GM19463 (cell line): ENCODE measurements at regions not wholly inside any gene's neighbourhood (a gene's known extent, or its start where the extent isn't known, plus 50 kb on each side); places are given as distances from the start of the nearest gene placed in this dataset.
"Not testable (repeated sequence)": the region's sequence is repeated elsewhere in the genome, so short reads cannot be mapped to it uniquely, and the experiment has no call there.

Experiments
- ATAC-seq: cut with Tn5 transposase; IDR thresholded peaks from one replicate; pipeline ENCODE4 v1.9.1; 2021; ENCODE audit warnings: mild to moderate bottlenecking, moderate library complexity; ENCODE audit not compliant: unreplicated experiment

GRCh38 chr13:56558698-56559320 lies 581.9 kb upstream of the PRR20A start:
- ATAC-seq = no peak

DNA sequence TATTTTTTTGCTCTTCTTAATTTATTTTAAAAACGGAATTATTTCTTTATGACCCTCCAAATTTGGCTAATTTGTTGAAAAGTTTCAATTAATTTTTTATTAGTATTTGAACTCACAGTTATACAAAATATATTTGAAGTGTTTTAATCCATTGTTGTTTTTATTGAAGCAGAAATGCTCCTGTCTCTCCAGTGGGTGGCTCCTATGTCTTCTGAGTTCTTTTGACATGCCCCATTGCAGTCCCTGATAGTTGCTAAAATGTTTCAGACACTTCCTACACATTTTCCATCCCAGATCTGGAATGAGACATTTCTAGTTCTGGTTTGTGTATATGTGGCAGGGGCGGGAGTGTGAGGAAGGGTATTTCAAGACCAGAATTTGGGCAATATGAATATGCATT lies 579.4 kb upstream of the PRR20A start:
- no peak for ATAC-seq

DNA sequence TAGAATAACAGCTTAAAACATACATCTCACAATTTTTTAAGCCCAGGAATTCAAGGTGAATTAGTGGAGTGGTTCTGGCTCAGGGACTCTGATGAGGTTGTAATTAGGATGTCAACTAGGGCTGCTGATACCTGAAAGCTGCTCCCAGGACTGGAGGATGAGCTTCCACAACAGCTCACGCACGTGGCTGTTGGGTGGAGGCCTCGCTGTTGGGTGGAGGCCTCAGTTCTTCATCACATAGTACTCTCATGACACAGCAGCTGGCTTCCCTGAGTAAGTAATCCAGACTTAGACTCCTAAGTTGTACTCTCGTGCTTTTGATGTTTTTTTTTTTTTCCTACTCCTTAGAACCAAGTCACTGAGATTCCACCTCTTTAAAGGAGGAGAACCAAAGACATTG lies 577.1 kb upstream of the PRR20A start:
- no peak for ATAC-seq

- ATAC-seq = no peak
Measured at GRCh38 chr13:56586976-56587375, 553.7 kb upstream of the PRR20A start.

- no peak for ATAC-seq
Measured at GRCh38 chr13:56615572-56615971, 525.1 kb upstream of the PRR20A start.

DNA sequence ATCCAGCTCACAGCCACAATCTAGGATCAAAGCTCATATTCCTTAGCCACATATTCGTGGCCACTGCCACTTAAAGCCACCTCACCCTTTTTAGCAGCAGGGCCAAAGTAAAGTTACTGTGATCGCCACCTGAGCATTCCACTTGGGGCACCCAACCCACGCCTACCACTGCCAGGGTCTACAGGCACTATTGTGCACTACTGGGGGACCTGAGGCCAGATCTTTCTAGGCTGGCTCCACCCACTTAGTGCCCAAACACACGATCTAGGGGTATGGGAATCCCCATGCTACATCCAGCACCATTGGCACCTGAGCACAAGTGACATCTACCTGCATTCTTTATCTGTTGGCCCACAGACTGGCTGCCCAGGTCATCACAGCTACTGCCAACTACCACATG lies 517.9 kb upstream of the PRR20A start:
- no peak for ATAC-seq

GRCh38 chr13:56628886-56629285 lies 511.8 kb upstream of the PRR20A start:
- not testable (repeated sequence) for ATAC-seq

DNA sequence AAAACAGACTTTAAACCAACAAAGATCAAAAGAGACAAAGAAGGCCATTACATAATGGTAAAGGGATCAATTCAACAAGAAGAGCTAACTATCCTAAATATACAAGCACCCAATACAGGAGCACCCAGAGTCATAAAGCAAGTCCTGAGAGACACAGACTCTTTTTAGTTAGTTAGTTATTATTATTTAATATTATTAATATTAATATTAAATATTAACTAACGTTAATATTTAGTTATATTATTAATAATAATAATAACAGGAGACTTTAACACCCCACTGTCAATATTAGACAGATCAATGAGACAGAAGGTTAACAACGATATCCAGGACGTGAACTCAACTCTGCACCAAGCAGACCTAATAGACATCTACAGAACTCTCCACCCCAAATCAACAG lies 509.7 kb upstream of the PRR20A start:
- ATAC-seq = not testable (repeated sequence)

- no peak for ATAC-seq
Measured at GRCh38 chr13:56653043-56653442, 487.7 kb upstream of the PRR20A start.

DNA sequence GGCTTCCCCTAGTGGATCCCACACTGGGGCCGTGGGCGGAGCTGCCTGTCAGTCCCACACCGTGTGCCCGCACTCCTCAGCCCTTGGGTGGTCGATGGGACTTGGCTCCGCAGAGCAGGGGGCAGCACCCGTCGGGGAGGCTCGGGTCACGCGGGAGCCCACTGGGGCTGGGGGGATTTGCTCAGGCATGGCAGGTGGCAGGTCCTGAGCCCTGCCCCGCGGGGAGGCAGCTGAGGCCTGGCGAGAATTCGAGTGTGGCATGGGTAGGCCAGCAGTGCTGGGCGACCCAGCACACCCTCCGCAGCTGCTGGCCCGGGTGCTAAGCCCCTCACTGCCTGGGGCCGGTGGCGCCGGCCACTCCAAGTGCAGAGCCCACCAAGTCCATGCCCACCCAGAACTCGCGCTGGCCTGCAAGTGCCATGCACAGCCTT lies 481.7 kb upstream of the PRR20A start:
- no peak for ATAC-seq

GRCh38 chr13:56670563-56670962 lies 470.2 kb upstream of the PRR20A start:
- no peak for ATAC-seq

GRCh38 chr13:56681404-56681803 lies 459.3 kb upstream of the PRR20A start:
- ATAC-seq = no peak

- ATAC-seq = no peak
Measured at GRCh38 chr13:56687131-56687530, 453.6 kb upstream of the PRR20A start.

- ATAC-seq = no peak
Measured at GRCh38 chr13:56697011-56697410, 443.7 kb upstream of the PRR20A start.

DNA sequence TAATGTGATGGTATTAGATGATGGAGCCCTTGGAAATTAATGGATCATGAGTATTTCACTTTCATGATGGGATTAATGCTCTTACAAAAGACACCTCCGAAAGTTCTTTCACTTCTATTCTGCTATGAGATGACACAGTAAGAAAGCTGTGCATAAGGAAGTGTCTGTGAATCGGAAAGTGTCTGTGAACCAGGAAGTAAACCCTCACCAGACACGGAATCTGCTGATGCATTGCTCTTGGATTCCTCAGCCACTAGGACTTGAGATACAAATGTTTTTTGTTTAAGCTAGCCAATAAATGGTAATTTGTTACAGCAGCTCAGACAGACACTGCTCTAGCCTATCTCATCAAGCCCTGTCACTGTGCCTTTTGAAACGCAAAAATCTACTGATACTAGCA lies 440.4 kb upstream of the PRR20A start:
- no peak for ATAC-seq

- ATAC-seq = no peak
Measured at GRCh38 chr13:56706485-56706884, 434.2 kb upstream of the PRR20A start.

DNA sequence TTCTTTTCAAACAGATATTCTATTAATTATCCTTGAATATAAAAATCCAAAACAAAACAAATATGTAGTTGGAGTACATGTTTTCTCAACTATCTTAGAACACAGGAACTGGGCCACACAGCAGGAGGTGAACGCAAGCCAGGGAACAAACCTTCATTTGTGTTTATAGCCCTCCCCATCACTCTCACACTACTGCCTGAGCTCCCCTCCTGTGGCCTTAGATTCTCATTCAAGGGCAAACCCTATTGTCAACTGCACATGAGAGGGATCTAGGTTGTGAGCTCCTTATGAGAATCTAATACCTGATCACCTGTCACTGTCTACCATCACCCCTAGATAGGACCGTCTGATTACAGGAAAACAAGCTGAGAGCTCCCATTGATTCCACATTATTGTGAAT lies 427.1 kb upstream of the PRR20A start:
- no peak for ATAC-seq

- no peak for ATAC-seq
Measured at GRCh38 chr13:56718791-56719190, 421.9 kb upstream of the PRR20A start.

- no peak for ATAC-seq
Measured at GRCh38 chr13:56720841-56721240, 419.9 kb upstream of the PRR20A start.

- no peak for ATAC-seq
Measured at GRCh38 chr13:56735537-56735942, 405.2 kb upstream of the PRR20A start.

GRCh38 chr13:56736966-56737365 lies 403.8 kb upstream of the PRR20A start:
- ATAC-seq = no peak

DNA sequence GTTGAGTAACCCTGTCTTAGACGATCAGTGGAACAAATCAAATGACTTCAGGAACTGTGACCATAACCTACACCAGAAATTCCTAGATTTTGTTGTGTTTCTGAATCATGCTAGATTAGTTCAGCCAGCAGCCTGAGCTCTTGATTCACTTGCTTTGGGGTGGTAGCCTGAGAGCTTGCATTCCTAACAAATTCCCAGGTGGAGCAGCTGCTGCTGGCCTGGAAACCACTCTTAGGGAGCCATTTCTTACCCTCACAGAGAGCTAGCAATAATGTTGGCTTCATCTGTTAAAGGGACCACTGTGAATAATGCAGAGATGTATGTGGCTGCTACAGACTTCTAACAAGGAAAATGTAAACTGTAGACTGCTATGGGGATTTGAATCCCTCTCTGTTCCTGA lies 388.1 kb upstream of the PRR20A start:
- no peak for ATAC-seq

DNA sequence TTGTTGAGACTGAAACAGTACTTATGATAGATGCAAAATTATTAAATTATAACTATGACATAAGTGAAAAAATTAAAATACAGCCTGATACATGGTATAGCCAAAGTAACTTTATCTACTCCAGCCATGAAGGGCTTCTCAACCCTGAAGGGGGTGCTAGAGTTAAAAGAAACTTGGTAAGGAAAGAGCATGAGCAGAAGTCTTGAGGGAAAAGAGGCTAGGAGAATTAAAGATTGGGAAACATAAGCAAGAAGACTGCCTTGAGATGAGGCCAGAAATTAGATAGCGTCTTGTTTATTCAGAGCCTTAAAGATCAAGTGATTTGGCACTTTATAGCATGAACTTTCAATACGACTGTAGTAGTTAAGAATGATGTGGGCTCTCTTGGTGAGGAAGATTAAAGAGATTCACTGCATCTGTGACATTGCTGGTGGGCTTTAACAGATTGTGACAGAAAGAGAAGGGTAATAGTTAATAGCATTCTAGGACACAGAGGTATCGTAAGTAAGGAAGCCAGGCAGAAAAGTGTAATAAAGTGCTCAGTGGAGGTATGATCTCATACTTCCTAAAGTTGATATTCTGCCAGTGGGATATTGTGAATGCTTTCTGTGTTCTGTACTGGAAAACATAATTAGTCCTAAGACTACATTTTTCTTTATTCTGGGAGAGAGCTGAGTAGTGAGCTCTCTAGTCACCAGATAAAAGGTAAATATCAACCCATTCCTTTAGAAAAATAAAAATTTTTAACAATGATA lies 385.4 kb upstream of the PRR20A start:
- ATAC-seq = no peak
